ENCODE measurements at regions not wholly inside any gene's neighbourhood (a gene's known extent, or its start where the extent isn't known, plus 50 kb on each side); places are given as distances from the start of the nearest gene placed in this dataset.
"Not testable (repeated sequence)": the region's sequence is repeated elsewhere in the genome, so short reads cannot be mapped to it uniquely, and the experiment has no call there.

- no peak overlapping the region for H3K4me3 ChIP-seq (ENCODE audit: low read length)
- no peak for TF ChIP-seq ZNF274 (IDR thresholded peaks at IDR 0.05; ENCODE audit: low read depth, low read length)
Observed at GRCh38 chr12:113713156-113713555, 241.5 kb upstream of the LHX5 start.

- H3K4me3 ChIP-seq (ENCODE audit: low read length): no peak overlapping the region
- no peak for TF ChIP-seq ZNF274 (IDR thresholded peaks at IDR 0.05; ENCODE audit: low read depth, low read length)
Observed at GRCh38 chr12:113712481-113712880, 240.8 kb upstream of the LHX5 start.

DNA sequence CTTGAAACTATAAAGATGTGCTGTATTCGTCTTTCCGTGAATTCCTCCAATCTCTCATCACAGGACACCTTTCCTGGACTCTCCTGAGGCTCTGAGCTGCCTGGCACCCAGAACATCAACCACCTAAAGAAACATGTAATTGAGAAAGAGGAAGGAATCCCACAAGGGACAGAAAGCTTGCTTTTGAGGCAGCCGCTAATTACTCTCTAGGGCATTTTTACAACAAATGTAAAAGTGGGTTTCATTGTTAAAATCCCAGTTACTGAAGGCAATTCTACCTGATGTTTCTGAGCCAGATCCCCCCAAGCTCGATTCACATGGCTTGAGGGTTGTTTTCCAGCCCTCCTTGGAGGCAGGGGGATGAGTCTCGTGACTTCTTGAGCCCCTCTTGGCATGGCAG is 238.5 kb upstream of the LHX5 start:
- no peak overlapping the region for H3K4me3 ChIP-seq (ENCODE audit: low read length)
- no peak for TF ChIP-seq ZNF274 (IDR thresholded peaks at IDR 0.05; ENCODE audit: low read depth, low read length)

- no peak for TF ChIP-seq ZNF274 (IDR thresholded peaks at IDR 0.05; ENCODE audit: low read depth, low read length)
- no peak overlapping the region for H3K4me3 ChIP-seq (ENCODE audit: low read length)
Observed at GRCh38 chr12:113709456-113709855, 237.8 kb upstream of the LHX5 start.

DNA sequence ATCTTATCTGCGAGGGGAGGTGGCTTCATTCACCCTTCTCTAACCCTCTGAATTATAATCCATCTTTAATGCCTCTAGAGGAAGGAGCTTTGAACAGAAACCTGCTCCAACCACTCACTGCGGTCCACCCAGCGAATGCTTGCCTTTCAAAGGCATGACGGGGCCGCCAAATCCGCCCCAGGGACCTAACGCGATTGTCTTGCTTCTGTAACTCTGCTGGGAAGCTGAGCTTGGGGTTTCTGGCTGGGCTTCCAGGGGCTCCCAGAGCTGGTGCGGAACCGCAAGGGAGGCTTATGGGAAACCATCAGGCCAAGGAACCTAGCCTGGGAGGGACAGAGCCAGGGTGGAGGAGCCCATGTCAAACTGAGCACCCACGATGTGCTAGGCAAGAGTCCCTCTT is 231.2 kb upstream of the LHX5 start:
- H3K4me3 ChIP-seq (ENCODE audit: low read length): no peak overlapping the region
- no peak for TF ChIP-seq ZNF274 (IDR thresholded peaks at IDR 0.05; ENCODE audit: low read depth, low read length)

GRCh38 chr12:113702276-113702675 is 230.6 kb upstream of the LHX5 start:
- H3K4me3 ChIP-seq (ENCODE audit: low read length): no peak overlapping the region
- no peak for TF ChIP-seq ZNF274 (IDR thresholded peaks at IDR 0.05; ENCODE audit: low read depth, low read length)

DNA sequence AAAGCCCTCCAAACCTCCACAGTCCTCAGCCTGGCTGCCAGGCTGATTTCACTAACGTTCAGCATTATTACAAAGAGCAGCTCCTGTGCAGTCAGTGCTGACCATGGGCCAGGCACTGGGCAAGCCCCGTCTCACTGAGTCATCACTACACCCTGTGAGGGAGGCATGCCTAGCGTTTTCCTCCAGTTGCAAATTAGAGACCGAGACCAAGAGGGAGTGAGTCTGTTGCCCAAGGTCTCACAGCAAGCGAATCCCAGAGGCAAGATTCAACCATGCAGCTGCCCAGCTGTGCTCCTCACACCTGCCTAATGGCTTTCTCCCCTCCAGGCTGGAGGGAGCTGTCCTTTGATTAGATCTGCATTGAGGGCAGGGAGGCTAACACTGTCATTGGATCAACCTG is 229.3 kb upstream of the LHX5 start:
- no peak overlapping the region for H3K4me3 ChIP-seq (ENCODE audit: low read length)
- TF ChIP-seq ZNF274 (IDR thresholded peaks at IDR 0.05; ENCODE audit: low read depth, low read length): no peak

GRCh38 chr12:113699984-113700383 is 228.3 kb upstream of the LHX5 start:
- H3K4me3 ChIP-seq (ENCODE audit: low read length): not testable (repeated sequence)

GRCh38 chr12:113698510-113698858 is 226.8 kb upstream of the LHX5 start:
- no peak for TF ChIP-seq ZNF274 (IDR thresholded peaks at IDR 0.05; ENCODE audit: low read depth, low read length)
- H3K4me3 ChIP-seq (ENCODE audit: low read length): no peak overlapping the region

- TF ChIP-seq ZNF274 (IDR thresholded peaks at IDR 0.05; ENCODE audit: low read depth, low read length): no peak
- no peak overlapping the region for H3K4me3 ChIP-seq (ENCODE audit: low read length)
Observed at GRCh38 chr12:113697651-113698509, 226.2 kb upstream of the LHX5 start.

DNA sequence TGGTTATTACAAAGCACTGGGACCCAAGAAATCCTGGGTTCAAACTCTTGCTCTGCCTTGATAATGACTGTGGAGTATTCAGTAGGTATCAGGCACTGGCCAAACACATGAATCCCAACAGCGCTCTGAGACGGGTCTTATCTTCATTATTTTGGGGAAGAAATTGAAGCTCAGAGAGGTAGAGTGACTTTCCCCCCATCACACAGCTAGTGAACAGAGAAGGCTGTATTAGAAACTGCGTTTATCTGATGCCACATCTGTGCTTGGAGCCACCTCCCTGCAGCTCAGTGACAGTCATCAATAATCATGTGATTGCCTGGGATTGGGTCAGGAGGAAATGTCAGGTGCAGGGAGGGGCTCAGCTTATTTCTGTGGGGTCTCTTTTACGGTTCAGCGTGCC is 225.4 kb upstream of the LHX5 start:
- no peak overlapping the region for H3K4me3 ChIP-seq (ENCODE audit: low read length)
- no peak for TF ChIP-seq ZNF274 (IDR thresholded peaks at IDR 0.05; ENCODE audit: low read depth, low read length)

DNA sequence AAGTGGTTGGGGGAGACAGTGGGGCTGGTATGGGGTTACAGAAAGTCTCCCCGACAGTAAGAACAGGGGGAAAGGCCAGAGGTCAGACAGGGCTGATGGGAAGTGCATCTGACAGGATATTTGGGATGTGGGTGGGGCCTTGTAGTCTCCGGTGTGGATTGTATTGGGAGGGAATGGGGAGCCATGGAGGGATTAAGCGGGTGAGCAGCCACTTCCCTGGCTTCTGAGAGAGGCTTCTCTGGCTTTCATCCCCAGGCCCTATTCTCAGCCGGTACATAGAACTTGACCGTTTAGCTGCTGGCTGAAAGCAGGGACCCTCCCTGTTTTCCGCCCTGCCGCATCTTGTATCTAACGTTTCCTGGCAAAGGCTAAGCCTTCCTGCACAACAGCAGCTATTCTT is 222.0 kb upstream of the LHX5 start:
- no peak overlapping the region for H3K4me3 ChIP-seq (ENCODE audit: low read length)
- no peak for TF ChIP-seq ZNF274 (IDR thresholded peaks at IDR 0.05; ENCODE audit: low read depth, low read length)

DNA sequence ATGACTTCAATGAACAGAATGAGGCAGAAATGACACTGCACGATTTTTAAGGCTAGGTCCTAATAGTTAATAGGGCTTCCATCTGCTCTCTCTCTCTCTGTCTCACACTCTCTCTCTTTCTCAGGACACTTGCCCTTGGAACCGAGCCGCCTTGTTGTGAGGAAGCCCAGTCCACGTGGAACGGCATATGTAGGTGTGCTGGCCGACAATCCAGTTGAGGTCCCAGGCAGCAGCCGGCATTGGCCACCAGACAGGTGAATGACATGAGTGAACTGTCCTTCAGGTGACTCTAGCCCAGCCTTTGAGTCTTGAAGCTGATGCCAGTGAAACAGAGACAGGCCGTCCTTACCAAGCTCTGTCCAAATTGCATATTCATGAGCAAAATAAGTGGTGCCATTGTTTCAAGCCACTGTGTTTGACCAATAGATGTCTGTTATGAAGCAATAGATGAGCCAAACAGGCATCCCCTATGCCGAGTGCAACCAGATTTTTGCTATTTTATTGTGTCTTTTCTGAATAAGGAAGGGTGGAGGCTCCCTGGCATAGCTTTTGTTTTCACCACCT is 217.5 kb upstream of the LHX5 start:
- TF ChIP-seq ZNF274 (IDR thresholded peaks at IDR 0.05; ENCODE audit: low read depth, low read length): no peak
- H3K4me3 ChIP-seq (ENCODE audit: low read length): no peak overlapping the region

GRCh38 chr12:113688313-113688712 is 216.6 kb upstream of the LHX5 start:
- H3K4me3 ChIP-seq (ENCODE audit: low read length): no peak overlapping the region
- TF ChIP-seq ZNF274 (IDR thresholded peaks at IDR 0.05; ENCODE audit: low read depth, low read length): no peak

GRCh38 chr12:113684908-113685782 is 213.5 kb upstream of the LHX5 start:
- no peak for TF ChIP-seq ZNF274 (IDR thresholded peaks at IDR 0.05; ENCODE audit: low read depth, low read length)
- no peak overlapping the region for H3K4me3 ChIP-seq (ENCODE audit: low read length)

Data from GM08714 (cell line).